Brain pericyte (primary cell): ENCODE measurements at regions not wholly inside any gene's neighbourhood (a gene's known extent, or its start where the extent isn't known, plus 50 kb on each side); places are given as distances from the start of the nearest gene placed in this dataset.

ENCODE experiments used
- DNase-seq: peaks from one replicate; pipeline ENCODE4 v3.0.0-alpha.2; 2012; ENCODE audit warnings: low read depth, low spot score

GRCh38 chr18:24530630-24531111 lies 70.2 kb downstream of the HRH4 start:
- no peak for DNase-seq

- no peak for DNase-seq
These were observed 73.8 kb downstream of the HRH4 start for GRCh38 chr18:24534271-24534670.

- DNase-seq, result no peak
These were observed 74.3 kb downstream of the HRH4 start for GRCh38 chr18:24534737-24535136.

GRCh38 chr18:24535527-24536295 lies 75.3 kb downstream of the HRH4 start:
- DNase-seq, result no peak

- DNase-seq, result no peak
These were observed 75.9 kb downstream of the HRH4 start for GRCh38 chr18:24536326-24536725.

DNA sequence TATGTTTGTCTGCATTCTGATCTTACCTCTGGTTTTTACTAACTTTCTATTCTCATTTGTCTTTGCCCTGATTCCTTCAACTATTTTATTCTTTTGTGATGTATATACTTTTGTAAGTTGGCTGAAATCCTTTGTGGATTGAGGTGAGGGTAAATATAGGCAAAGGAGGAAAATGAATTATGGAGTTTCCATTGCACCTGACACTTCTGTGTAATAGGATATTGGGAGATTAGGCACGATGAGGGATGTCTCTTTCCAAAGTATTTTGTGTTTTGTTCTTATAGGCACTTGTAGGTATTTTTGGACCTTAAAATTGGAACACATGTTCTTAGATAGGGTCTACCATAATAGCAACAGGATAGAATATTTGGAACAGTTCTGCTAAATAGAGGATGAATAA lies 76.4 kb downstream of the HRH4 start:
- DNase-seq, result no peak

DNA sequence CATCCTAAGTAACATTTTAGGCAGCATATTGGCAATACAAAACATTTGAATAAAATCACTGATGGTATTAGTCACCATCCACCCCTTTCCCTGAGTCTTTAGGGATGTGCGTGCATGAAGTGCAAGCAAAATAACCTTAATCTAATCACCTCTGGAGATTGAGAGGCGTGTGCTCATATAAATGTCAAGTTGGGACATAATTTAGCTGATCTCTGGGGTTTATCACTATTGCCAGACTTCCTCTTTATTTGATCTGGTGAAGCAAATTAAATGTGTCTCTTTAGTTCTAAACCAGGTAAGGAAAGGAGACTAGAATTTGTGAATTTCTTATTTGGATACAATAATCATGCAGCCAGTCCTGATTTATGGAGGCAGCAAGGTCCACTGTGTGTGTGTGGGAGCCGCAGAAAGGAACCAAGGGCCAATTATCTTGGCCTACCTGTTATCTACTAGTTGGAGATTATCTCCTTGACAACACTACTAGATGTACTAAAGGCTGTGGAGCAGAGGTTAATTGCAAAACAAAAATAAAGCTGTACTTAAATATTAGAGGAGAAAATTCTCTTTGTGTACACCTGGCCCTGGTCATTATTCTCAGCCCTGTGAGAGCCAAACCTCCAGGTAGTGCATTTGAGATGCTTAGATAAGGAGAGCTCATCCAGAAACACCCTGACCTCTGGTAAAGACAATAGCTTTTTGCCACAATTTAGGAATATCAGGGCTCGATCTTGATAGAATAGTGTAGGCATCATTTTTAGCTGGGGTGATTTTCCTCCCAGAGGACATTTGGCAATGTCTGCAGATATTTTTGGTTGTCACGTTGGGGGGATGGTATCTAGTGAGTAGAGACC lies 78.2 kb downstream of the HRH4 start:
- DNase-seq, result no peak

DNA sequence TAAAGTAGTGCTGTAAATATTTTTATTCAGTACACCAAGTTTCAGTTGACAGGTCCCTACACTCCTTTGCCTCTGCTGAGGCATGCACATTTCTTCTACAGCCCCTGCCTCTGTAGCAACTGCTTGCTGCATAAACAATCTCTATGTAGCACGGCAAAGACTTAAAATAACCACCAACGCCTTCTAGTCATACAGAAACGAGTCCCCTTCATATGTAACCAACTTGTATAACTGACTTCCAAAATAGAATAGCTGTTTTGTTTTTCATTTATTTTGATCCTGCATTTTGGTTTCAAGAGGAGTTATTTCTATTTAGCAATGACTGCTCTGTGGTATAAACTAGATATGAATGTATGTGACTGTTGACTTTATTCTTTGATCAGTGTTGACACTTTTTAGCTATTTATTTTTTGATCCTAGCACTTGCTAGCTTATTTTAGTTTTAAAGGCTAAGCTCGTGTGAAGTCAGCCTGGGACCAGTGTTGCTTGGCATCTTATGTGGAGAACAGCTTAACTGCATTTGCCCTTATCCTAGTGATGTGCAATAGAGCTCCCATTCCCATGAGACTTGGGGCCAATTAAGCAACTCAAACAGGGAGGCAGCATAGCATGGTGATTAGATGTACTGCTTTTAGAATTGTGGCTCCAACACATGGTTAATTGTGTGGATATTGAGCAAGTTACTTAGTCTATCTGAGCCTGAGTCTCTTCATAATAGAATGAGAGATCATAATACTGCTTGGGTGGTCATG lies 79.6 kb downstream of the HRH4 start:
- DNase-seq, result no peak

DNA sequence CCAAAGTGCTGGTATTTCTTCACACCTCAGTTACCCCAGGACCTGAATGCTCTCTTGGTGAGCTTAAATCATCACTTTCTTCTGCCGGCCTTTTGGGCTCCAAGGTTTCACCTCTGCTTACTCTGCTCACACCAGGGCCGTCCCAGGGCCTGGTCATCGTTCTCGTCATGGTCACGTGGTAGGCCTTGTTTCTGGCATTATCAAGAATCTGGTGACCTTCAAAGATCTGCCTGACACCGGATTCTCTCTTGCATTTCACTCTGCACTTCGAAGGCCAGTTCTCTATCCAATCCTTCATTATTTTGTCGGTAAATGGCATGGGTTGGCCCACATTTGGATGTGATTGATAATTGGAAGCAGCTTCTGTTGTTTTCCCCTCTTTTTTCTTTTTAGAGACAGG lies 80.5 kb downstream of the HRH4 start:
- no peak for DNase-seq

DNA sequence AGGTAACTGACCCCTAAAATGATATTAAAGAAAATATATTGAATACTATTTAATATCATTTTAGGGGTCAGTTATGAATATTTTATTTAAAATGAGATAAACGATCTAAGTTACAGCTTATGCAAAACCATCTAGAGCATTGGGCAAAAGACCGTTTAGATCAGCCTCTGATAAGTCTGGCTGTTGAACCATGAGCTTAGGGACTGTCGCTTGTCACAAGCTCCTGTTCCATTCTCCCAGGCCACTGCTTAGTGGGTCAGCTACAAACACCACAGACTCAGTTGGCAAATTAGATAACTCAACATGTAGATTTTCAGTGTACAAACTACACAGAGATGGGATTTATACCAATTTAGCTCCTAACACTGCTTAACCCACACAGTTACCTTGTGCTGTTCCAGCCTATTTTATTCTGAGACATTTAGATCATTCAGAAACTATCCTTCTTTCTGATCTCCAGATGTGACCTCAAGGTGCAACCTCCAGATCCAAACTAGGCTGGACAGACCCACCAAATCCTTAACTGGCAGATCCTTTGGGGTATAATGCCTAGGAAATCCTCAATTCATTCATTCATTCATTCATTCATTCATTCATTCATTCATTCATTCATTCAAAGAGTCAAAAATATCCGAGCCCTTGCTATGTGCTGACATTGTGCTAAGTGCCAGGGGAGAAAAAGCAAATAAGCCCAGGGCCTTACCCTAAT lies 82.8 kb downstream of the HRH4 start:
- DNase-seq, result no peak

- DNase-seq, result no peak
These were observed 83.5 kb downstream of the HRH4 start for GRCh38 chr18:24543795-24544498.

DNA sequence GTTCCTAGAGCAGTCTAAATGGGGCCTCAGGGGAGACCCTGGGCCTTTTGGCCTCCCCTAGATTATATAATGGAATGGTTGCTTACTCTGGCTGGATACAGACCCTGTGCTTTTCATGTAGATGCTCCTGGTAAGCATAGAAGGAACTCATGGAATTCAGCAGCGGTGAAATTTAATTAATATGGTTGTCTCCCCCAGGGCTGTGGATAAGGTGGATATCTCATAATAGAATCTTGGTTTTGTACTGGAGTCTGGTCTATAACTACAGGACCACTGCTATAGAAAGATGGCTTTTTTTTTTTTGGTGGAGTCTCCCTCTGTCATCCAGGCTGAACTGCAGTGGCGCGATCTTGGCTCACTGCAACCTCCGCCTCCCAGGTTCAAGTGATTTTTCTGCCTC lies 84.5 kb downstream of the HRH4 start:
- DNase-seq, result no peak

- no peak for DNase-seq
These were observed 85.2 kb downstream of the HRH4 start for GRCh38 chr18:24545651-24546050.

DNA sequence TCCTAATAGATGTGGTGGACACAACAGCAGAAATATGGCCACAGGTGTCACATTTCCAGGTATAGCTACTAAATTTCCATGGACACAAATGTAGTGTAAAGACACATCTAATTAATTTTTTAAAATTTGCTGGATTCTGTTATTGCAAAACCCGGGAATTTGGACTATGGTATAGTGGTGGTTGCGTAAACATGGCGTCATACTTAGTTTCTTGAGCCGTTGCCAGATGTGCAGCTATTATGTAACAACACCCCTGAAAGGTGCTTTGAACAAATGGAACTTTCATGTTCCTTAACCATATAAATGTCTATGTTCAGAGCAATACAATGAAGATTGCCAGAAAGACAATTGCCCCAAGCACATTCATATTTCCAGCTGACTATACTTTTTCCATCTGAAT lies 85.9 kb downstream of the HRH4 start:
- DNase-seq, result no peak

DNA sequence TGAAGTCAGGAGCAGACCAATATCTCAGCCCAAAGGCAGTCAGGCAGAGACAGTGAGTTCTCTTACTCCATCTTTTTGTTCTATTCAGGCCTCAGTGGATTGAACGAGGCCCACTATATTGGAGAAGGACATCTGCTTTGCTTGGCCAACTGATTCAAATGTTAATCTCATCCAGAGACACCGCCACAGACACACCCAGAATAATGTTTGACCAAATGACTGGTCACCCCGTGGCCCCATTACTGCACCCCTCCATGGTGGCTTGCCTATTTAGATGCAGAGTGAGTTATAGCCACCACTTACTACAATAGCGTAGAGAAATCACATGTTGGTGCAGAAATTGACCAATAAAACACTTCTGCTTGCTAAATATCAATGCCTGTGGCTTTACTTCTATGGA lies 88.1 kb downstream of the HRH4 start:
- DNase-seq, result no peak

GRCh38 chr18:24552218-24552617 lies 91.8 kb downstream of the HRH4 start:
- DNase-seq, result no peak

DNA sequence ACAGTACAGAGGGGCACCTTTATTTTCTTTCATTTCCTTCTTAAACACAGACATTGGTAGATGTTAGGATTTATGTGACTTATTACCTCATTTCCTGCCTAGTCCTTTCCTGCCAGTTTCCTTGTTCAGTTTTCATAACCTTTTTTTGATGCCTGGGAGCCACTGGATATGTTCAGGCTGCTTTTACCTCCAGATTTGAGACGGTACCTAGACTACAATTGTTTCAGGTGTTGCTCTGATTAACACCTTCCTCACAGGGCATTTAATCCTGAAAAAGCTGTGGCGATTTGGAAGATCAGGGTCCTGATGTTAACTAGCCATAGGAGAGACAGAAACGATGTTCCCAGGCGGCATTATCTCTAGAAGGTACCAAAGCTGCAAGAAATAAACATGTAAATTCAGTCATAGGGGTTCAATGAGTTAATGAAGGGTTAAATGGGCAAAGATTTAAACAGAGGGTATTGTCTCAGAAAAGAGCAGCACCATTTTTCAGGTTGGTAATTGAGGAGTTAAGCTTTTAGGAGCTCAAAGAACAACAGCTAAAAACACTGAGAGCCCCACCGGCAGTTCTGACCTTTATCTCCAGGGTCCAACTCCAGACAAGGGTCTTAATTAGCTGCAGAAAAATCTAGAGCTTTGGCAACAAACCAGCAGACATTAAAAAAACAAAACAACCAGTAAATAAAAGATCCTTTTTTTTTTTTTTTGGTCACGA lies 93.3 kb downstream of the HRH4 start:
- DNase-seq, result no peak

GRCh38 chr18:24558403-24558802 lies 98.0 kb downstream of the HRH4 start:
- no peak for DNase-seq

GRCh38 chr18:24559526-24559925 lies 99.1 kb downstream of the HRH4 start:
- no peak for DNase-seq

GRCh38 chr18:24560511-24560981 lies 100.1 kb downstream of the HRH4 start:
- DNase-seq, result no peak
